GM12891 (cell line): ENCODE measurements at regions not wholly inside any gene's neighbourhood (a gene's known extent, or its start where the extent isn't known, plus 50 kb on each side); places are given as distances from the start of the nearest gene placed in this dataset.

ENCODE experiments used
- POLR2A ChIP-seq: IDR thresholded peaks from 2 replicates; pipeline ENCODE4 v1.6.1; 2011; ENCODE audit warnings: low read depth, low read length, control low read depth
- POLR2AphosphoS5 ChIP-seq: IDR thresholded peaks from 2 replicates; pipeline ENCODE4 v1.6.1; 2011; ENCODE audit warnings: low read depth, low read length, control low read depth
- POU2F2 ChIP-seq: IDR thresholded peaks from 2 replicates; pipeline ENCODE4 v1.6.1; 2011; ENCODE audit warnings: low read depth, mild to moderate bottlenecking, control low read depth, low read length, moderate library complexity
- TAF1 ChIP-seq: IDR thresholded peaks from 2 replicates; pipeline ENCODE4 v1.6.1; 2011; ENCODE audit warnings: low read depth, low read length, control low read depth

- no peak for TF ChIP-seq POLR2AphosphoS5
- TF ChIP-seq POLR2A, result no peak
- no peak for TF ChIP-seq TAF1
- no peak for TF ChIP-seq POU2F2
These were observed 63.6 kb upstream of the EYA2 start for GRCh38 chr20:46830886-46831632.
